AG09309 (cell line): ENCODE measurements at regions not wholly inside any gene's neighbourhood (a gene's known extent, or its start where the extent isn't known, plus 50 kb on each side); places are given as distances from the start of the nearest gene placed in this dataset.

Source experiments
- DNase-seq: peaks from one replicate; pipeline ENCODE4 v3.0.0-alpha.2; 2010; ENCODE audit warnings: low read depth
- H3K4me3 ChIP-seq: 2 replicates; pipeline ENCODE4 v1.5.1; 2011; ENCODE audit warnings: mild to moderate bottlenecking, low read depth, low read length, moderate library complexity; ENCODE audit not compliant: control insufficient read depth
- CTCF ChIP-seq: IDR thresholded peaks from 2 replicates; pipeline ENCODE4 v1.5.1; 2011; ENCODE audit warnings: mild to moderate bottlenecking, low read depth, low read length, inconsistent platforms; ENCODE audit not compliant: insufficient read depth, control insufficient read depth; ENCODE audit errors: missing control alignments

DNA sequence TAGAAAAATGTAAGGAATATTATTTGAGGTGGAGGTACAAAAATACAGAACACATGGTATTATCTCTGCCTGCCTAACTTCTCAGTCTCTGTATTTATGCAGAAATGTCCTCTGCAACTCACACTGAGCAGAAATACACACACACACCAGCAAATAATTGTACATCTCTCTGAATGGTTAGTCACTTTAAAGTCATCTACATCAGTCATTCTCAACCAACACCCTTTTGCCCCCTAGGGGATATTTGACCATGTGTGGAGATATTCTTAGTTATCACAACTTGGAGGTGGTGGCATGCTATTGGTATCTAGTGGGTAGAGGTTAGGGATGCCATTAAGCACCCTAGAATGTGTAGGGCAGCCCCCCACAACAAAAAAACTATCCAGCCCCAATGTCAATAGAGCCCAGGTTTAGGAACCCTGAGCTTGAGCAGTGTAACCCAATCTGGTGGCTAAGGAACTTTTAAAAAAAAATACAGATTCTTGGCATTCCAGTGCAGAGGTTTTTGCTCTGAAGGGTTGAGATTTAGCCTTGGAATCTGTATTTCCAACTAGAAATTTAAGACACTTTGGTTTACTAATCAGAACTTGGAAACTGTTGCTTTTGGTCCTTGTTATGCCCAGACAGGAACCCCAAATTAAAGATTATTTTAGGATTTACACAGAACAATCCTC lies 183.8 kb downstream of the TBX5 start:
- TF ChIP-seq CTCF = no peak
- H3K4me3 ChIP-seq = no peak overlapping the region
- DNase-seq = no peak

GRCh38 chr12:114221136-114221833 lies 184.7 kb downstream of the TBX5 start:
- DNase-seq = no peak
- H3K4me3 ChIP-seq = no peak overlapping the region
- no peak for TF ChIP-seq CTCF

DNA sequence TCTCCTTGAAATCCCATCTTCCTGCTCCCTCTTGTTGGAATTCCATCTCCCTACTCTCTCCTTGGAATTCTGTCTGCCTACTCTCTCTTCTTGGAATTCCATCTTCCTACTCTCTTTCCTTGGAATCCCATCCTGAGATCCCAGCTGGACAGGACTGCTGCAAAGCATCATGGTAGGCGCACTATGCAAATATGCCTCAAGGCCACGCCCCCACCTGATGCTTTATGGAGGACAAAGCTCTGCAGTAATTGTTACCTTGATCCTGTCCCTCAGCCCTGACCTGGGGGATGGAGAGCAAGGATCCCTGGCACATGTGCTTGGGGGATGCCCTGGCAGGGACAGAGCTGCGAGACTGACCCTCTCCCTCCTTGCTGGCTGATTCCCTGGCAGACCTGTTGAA lies 185.6 kb downstream of the TBX5 start:
- H3K4me3 ChIP-seq = no peak overlapping the region
- no peak for DNase-seq
- TF ChIP-seq CTCF = no peak

GRCh38 chr12:114218136-114218535 lies 187.8 kb downstream of the TBX5 start:
- TF ChIP-seq CTCF = no peak
- no peak for DNase-seq

DNA sequence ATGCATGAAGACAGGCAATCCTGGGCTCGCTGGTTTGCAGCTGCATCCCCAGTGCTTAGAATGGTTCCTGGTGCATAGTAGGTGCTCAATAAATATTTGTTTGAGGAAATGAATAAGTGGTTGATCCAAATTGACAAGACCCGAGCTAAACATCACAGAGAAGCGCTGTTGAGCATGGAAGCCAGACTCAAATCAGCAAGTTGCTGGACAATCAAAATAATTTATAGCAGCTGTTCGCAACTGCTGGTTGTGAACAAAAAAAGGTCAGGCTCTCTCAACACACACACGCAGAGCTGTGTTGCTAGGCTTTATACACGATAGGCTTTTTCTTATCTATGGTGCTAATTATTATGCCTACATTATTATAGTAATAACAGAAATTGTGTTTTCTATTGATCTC lies 190.2 kb downstream of the TBX5 start:
- H3K4me3 ChIP-seq = no peak overlapping the region
- DNase-seq = no peak
- no peak for TF ChIP-seq CTCF

More at GRCh38 chr12:114218136-114218535, 187.8 kb downstream of the TBX5 start:
- H3K4me3 ChIP-seq = no peak overlapping the region

DNA sequence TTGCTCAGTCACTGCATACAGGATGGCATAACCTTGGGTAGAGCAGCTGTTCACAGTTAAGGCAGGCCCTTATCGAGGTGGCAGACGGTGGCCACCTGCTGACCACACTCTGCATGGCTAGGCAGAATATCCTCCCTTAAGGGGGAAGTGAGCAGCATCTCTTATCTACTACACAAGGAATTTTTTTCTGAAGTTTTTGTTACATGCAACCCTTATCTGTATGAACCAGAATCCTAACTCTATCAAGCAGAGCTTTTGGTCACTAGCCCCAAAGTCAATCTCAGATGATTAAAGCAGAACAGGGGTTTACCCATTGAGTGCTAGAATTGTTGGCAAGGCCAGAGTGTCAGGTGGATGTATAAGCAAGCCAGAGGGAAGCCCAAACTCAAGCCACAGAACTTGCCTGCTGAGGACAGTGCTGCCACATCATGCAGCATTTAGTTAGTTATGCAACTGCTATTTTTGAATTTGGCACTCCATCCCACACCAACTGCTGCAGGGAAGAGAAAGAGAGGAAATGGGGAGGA lies 192.8 kb downstream of the TBX5 start:
- H3K4me3 ChIP-seq = no peak overlapping the region
- DNase-seq = no peak
- TF ChIP-seq CTCF = no peak

- H3K4me3 ChIP-seq = no peak overlapping the region
- DNase-seq = no peak
- TF ChIP-seq CTCF = no peak
Observed at GRCh38 chr12:114209861-114210260, 196.1 kb downstream of the TBX5 start.
